Right lobe of liver (tissue), 4 donors: ENCODE measurements at regions not wholly inside any gene's neighbourhood (a gene's known extent, or its start where the extent isn't known, plus 50 kb on each side); places are given as distances from the start of the nearest gene placed in this dataset.

Experiments used
- CTCF ChIP-seq, 4 donors: fragments of 200-600 bp in 3 of 4; fragments of 450-650 bp in 1 of 4; IDR thresholded peaks; one replicate each; pipeline versions ENCODE4 v1.5.1 to v1.8.0; 2016 to 2022; ENCODE audit warnings: antibody characterized with exemption in 4 of 4, mild to moderate bottlenecking in 2 of 4
- POLR2A ChIP-seq: fragments of 450-650 bp; IDR thresholded peaks from one replicate; pipeline ENCODE4 v1.6.1; 2017; ENCODE audit warnings: antibody characterized with exemption, mild to moderate bottlenecking
- donor health status: DM: no; HTN: no; CAD: no.
- donor health status: DM: no; HTN: no; CAD: no.
- donor health status: DM: no; HTN: yes; CAD: no.

- TF ChIP-seq CTCF (IDR thresholded peaks at IDR 0.05) (no peak), POLR2A (no peak)
Measured at GRCh38 chr3:154967090-154967489, 113.0 kb upstream of the MME start.
